Mesothelial cell of epicardium (in vitro differentiated cells): ENCODE measurements at regions not wholly inside any gene's neighbourhood (a gene's known extent, or its start where the extent isn't known, plus 50 kb on each side); places are given as distances from the start of the nearest gene placed in this dataset.

Experiments used
- DNase-seq, 2 experiments: peaks; one replicate each; pipeline ENCODE4 v3.0.0; 2021; ENCODE audit warnings: low spot score in 2 of 2; ENCODE audit not compliant: unreplicated experiment in 2 of 2
- H3K27ac Mint-ChIP-seq: 2 replicates; pipeline ENCODE4 v1.8.0; 2021; ENCODE audit warnings: mixed read lengths
- H3K27me3 Mint-ChIP-seq: 2 replicates; pipeline ENCODE4 v1.8.0; 2021; ENCODE audit warnings: low read depth, mixed read lengths
- H3K36me3 Mint-ChIP-seq: 2 replicates; pipeline ENCODE4 v1.8.0; 2021; ENCODE audit warnings: mixed read lengths
- H3K4me1 Mint-ChIP-seq: 2 replicates; pipeline ENCODE4 v1.8.0; 2021; ENCODE audit warnings: mixed read lengths
- H3K4me3 Mint-ChIP-seq: 2 replicates; pipeline ENCODE4 v1.8.0; 2021; ENCODE audit warnings: mild to moderate bottlenecking, moderate library complexity, mixed read lengths
- H3K9me3 Mint-ChIP-seq: 2 replicates; pipeline ENCODE4 v1.8.0; 2021; ENCODE audit warnings: mixed read lengths
- TF ChIP-seq, protein P1 (sequence below): fragments of 200-600 bp; sonication (generic); IDR thresholded peaks from one replicate; pipeline ENCODE4 v1.5.0; 2021; ENCODE audit warnings: antibody characterized with exemption; ENCODE audit not compliant: unreplicated experiment

DNA sequence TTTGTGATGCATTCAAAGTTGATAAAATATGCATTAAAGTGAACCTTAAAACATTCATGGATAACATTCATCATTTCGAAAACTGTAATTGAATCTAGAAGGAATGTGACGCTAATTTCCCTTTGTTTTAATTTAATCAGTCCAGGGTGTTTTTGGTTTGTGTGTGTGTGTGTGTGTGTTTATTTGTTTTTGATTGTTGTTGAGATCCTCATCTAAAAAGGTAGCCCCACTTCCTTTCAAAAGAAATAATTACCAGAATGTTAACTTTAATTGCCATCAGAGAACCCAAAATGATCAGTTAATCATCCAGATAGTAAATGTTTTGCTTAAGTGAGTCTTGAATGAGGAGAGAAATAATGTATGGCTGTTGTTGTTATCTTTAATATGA lies 74.5 kb upstream of the PTPRZ1 start:
- TF ChIP-seq, protein P1, sequence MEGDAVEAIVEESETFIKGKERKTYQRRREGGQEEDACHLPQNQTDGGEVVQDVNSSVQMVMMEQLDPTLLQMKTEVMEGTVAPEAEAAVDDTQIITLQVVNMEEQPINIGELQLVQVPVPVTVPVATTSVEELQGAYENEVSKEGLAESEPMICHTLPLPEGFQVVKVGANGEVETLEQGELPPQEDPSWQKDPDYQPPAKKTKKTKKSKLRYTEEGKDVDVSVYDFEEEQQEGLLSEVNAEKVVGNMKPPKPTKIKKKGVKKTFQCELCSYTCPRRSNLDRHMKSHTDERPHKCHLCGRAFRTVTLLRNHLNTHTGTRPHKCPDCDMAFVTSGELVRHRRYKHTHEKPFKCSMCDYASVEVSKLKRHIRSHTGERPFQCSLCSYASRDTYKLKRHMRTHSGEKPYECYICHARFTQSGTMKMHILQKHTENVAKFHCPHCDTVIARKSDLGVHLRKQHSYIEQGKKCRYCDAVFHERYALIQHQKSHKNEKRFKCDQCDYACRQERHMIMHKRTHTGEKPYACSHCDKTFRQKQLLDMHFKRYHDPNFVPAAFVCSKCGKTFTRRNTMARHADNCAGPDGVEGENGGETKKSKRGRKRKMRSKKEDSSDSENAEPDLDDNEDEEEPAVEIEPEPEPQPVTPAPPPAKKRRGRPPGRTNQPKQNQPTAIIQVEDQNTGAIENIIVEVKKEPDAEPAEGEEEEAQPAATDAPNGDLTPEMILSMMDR, result no peak
- H3K9me3 Mint-ChIP-seq, result peaks cover 6% of the 10 kb centered on the region
- H3K27me3 Mint-ChIP-seq, result no peaks in the 10 kb centered on the region
- H3K4me3 Mint-ChIP-seq, result no peak overlapping the region
- no peak for DNase-seq
- H3K4me1 Mint-ChIP-seq, result peaks cover 36% of the 10 kb centered on the region
- H3K27ac Mint-ChIP-seq, result peak overlapping the region; percentile 27
- H3K36me3 Mint-ChIP-seq, result no peaks in the 10 kb centered on the region

DNA sequence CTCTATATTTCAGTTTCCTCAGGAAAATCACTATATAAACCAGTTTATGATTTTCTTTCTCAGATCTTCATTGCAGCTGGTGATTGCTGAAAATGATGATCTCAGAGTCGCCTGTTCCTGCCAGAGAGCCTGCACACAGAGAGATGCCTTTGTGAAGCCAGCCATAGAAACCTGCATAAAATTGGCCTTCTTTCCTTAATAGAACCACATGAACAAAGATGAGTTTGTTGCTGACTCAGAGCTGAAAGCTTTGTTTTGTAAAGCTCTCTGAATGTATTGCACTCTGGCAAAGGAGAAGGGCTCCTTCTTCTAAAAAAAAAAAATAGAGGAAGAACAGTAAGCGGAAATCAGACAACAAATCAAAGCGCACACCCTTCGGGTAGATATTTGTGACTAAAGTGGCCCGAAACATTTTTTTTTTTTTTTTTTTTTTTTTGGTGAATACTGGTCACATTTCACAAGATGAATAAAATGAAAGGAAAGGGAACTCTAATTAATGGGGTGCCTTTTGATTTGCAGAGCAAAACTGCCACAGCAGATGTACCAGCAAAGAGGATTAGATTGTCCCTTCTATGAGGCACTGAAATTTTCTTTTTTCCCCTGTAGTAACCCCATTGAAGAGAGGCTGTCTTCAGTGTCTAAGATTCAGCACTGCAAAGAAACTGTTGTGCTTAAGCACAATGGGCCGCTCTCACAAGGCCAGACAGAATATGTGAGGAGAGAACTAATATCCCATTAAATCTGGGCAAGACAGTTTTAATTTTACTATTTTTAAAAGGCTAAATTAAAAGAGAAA lies 75.1 kb upstream of the PTPRZ1 start:
- Mint-ChIP-seq H3K27me3 (no peaks in the 10 kb centered on the region), H3K36me3 (no peaks in the 10 kb centered on the region), H3K4me3 (no peak overlapping the region), H3K9me3 (peaks cover 6% of the 10 kb centered on the region), H3K4me1 (peaks cover 36% of the 10 kb centered on the region), H3K27ac (peak overlapping the region; percentile 69)
- DNase-seq, result no peak
- TF ChIP-seq, protein P1, result no peak

DNA sequence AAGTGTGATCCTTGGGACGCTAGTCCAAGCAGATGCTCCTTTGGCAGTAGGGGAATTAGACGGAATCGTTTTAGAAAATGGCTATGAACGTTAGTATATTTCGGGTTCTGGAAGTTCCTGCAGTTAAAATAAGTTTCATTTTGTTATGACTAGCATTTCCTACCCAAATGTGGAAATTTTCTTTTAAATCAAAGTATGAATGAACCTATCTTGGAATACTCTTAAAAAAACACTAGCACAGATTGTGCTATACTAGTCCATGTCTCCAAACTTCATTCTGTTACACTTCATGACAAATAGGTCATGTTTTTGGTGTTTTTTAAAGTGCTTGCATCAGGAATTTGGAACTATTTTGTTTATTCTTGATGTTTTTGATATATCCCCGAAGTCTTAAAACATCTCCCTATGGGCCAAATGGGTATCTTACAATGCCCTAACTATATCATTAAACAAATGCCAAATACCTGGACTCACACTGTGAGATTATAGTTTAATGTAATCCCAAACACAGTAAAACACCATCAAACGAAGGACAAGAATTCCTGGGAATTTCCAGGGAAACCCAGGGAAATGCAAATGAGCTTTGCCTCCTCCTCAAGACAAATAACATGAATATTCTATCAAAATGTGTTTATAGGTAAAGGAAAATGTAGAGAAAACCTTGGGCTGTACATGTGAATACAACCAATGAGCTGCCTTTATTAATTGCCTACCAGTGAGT lies 75.9 kb upstream of the PTPRZ1 start:
- H3K4me1 Mint-ChIP-seq, result peaks cover 36% of the 10 kb centered on the region
- DNase-seq, result no peak
- H3K9me3 Mint-ChIP-seq, result peaks cover 6% of the 10 kb centered on the region
- H3K27ac Mint-ChIP-seq, result no peak overlapping the region
- H3K27me3 Mint-ChIP-seq, result no peaks in the 10 kb centered on the region
- H3K36me3 Mint-ChIP-seq, result no peaks in the 10 kb centered on the region
- TF ChIP-seq, protein P1, result no peak
- H3K4me3 Mint-ChIP-seq, result no peak overlapping the region

DNA sequence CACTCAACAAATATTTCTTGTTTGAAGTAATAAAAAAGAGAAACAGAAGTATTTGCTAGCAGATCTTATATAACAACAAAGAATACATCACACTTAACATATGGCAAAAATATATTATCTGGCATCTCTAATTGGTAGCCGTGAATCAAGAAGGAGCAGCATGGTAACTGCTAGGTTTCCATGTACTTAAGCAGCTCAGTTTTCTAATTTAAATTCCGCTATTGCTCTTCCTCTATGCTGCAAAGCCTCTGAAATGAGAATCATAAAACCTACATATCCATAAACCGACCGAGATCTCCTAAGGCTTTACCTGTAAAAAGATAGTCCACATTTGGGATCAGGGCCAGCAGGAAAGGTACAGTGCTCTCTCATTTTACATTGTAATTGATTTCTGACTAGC lies 76.6 kb upstream of the PTPRZ1 start:
- Mint-ChIP-seq H3K36me3 (no peaks in the 10 kb centered on the region), H3K4me3 (no peak overlapping the region), H3K27me3 (no peaks in the 10 kb centered on the region), H3K9me3 (peaks cover 6% of the 10 kb centered on the region), H3K27ac (no peak overlapping the region), H3K4me1 (peaks cover 36% of the 10 kb centered on the region)
- no peak for DNase-seq
- TF ChIP-seq, protein P1, result no peak

DNA sequence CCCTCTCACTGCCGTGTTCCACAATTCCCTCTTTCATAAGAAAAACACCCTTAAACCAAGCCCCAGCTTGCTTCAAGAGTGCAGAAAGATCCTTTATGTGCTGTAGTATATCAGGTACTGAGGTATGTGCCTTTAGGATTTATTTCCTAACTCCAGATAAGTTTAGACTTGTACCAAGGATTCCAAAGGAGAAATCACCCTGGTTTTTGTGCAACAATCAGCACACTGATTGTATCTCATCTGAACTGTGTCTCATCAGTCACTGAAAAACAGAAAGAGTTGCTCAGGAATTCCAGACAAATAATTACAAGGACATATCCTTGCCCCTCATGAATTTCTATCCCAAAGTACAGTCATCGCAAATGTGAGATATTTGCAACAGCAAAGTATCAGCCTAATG lies 77.2 kb upstream of the PTPRZ1 start:
- H3K4me1 Mint-ChIP-seq, result peaks cover 36% of the 10 kb centered on the region
- H3K27ac Mint-ChIP-seq, result peak overlapping the region; percentile 54
- H3K36me3 Mint-ChIP-seq, result no peaks in the 10 kb centered on the region
- DNase-seq, result no peak
- H3K27me3 Mint-ChIP-seq, result no peaks in the 10 kb centered on the region
- no peak overlapping the region for H3K4me3 Mint-ChIP-seq
- peaks cover 6% of the 10 kb centered on the region for H3K9me3 Mint-ChIP-seq
- TF ChIP-seq, protein P1, result no peak
